Hematopoietic multipotent progenitor cell treated with erythropoietin and hydrocortisone succinate and interleukin-3 and kit ligand, for 8 days (in vitro differentiated cells): ENCODE measurements at regions not wholly inside any gene's neighbourhood (a gene's known extent, or its start where the extent isn't known, plus 50 kb on each side); places are given as distances from the start of the nearest gene placed in this dataset.

Source experiments
- DNase-seq: peaks from one replicate; pipeline ENCODE4 v3.0.0-alpha.2; 2015

GRCh38 chr21:16020878-16021277 lies 291.1 kb downstream of the USP25 start:
- no peak for DNase-seq

GRCh38 chr21:16022116-16022515 lies 292.3 kb downstream of the USP25 start:
- DNase-seq = no peak

- no peak for DNase-seq
Measured at GRCh38 chr21:16022921-16023320, 293.1 kb downstream of the USP25 start.

GRCh38 chr21:16028142-16028541 lies 298.4 kb downstream of the USP25 start:
- no peak for DNase-seq

GRCh38 chr21:16028941-16029464 lies 299.2 kb downstream of the USP25 start:
- DNase-seq = no peak

- no peak for DNase-seq
Measured at GRCh38 chr21:16033193-16033592, 303.4 kb downstream of the USP25 start.

GRCh38 chr21:16034446-16035190 lies 304.8 kb downstream of the USP25 start:
- DNase-seq = no peak

- peak; percentile 41 for DNase-seq
Measured at GRCh38 chr21:16037421-16037955, 307.7 kb downstream of the USP25 start.

- no peak for DNase-seq
Measured at GRCh38 chr21:16040601-16041000, 310.8 kb downstream of the USP25 start.

- no peak for DNase-seq
Measured at GRCh38 chr21:16044676-16045075, 314.9 kb downstream of the USP25 start.

- no peak for DNase-seq
Measured at GRCh38 chr21:16046656-16047330, 317.0 kb downstream of the USP25 start.

GRCh38 chr21:16047904-16048303 lies 318.1 kb downstream of the USP25 start:
- DNase-seq = no peak

GRCh38 chr21:16055014-16055413 lies 325.2 kb downstream of the USP25 start:
- no peak for DNase-seq

GRCh38 chr21:16058896-16059295 lies 329.1 kb downstream of the USP25 start:
- DNase-seq = no peak

GRCh38 chr21:16059981-16060380 lies 330.2 kb downstream of the USP25 start:
- DNase-seq = no peak

GRCh38 chr21:16061194-16061593 lies 331.4 kb downstream of the USP25 start:
- DNase-seq = no peak

- DNase-seq = no peak
Measured at GRCh38 chr21:16069178-16070112, 339.7 kb downstream of the USP25 start.

- no peak for DNase-seq
Measured at GRCh38 chr21:16070207-16070651, 340.4 kb downstream of the USP25 start.

GRCh38 chr21:16071092-16071491 lies 341.3 kb downstream of the USP25 start:
- DNase-seq = no peak

- DNase-seq = no peak
Measured at GRCh38 chr21:16071761-16072160, 342.0 kb downstream of the USP25 start.

GRCh38 chr21:16072221-16072620 lies 342.4 kb downstream of the USP25 start:
- no peak for DNase-seq

GRCh38 chr21:16072737-16073136 lies 343.0 kb downstream of the USP25 start:
- DNase-seq = no peak

- no peak for DNase-seq
Measured at GRCh38 chr21:16073586-16073985, 343.8 kb downstream of the USP25 start.
